Activated CD4-positive, alpha-beta T cell treated with anti-CD3 and anti-CD28 coated beads, Interleukin-2, amount 50 U/mL, for 24 hours (primary cell): ENCODE measurements at regions not wholly inside any gene's neighbourhood (a gene's known extent, or its start where the extent isn't known, plus 50 kb on each side); places are given as distances from the start of the nearest gene placed in this dataset.
A peak's percentile ranks its signal among the peaks of the same experiment; 100 is the strongest.

Source experiments
- DNase-seq, 2 donors: peaks; one replicate each; pipeline ENCODE4 v3.0.0-alpha.2; 2020; ENCODE audit warnings: low read depth in 1 of 2, low spot score in 1 of 2

- DNase-seq = no peak
Observed at GRCh38 chr11:10358696-10359095, 53.8 kb downstream of the ADM start.

- DNase-seq = no peak
Observed at GRCh38 chr11:10359171-10359570, 54.3 kb downstream of the ADM start.

- no peak for DNase-seq
Observed at GRCh38 chr11:10360835-10361234, 56.0 kb downstream of the ADM start.

GRCh38 chr11:10365045-10365444 lies 60.2 kb downstream of the ADM start:
- DNase-seq = no peak

- DNase-seq = peak; percentile 9 to 56
Observed at GRCh38 chr11:10366568-10367331, 61.9 kb downstream of the ADM start.

GRCh38 chr11:10371926-10372641 lies 67.2 kb downstream of the ADM start:
- no peak for DNase-seq

GRCh38 chr11:10373340-10373739 lies 68.5 kb downstream of the ADM start:
- DNase-seq = no peak

- DNase-seq = no peak
Observed at GRCh38 chr11:10373929-10374328, 69.1 kb downstream of the ADM start.

GRCh38 chr11:10374386-10374785 lies 69.5 kb downstream of the ADM start:
- no peak for DNase-seq

GRCh38 chr11:10375280-10375971 lies 70.6 kb downstream of the ADM start:
- no peak for DNase-seq

GRCh38 chr11:10376061-10376460 lies 71.2 kb downstream of the ADM start:
- no peak for DNase-seq

GRCh38 chr11:10377183-10377582 lies 72.3 kb downstream of the ADM start:
- no peak for DNase-seq

- no peak for DNase-seq
Observed at GRCh38 chr11:10378362-10378761, 73.5 kb downstream of the ADM start.

- no peak for DNase-seq
Observed at GRCh38 chr11:10379022-10379421, 74.1 kb downstream of the ADM start.

GRCh38 chr11:10379426-10379825 lies 74.6 kb downstream of the ADM start:
- DNase-seq = no peak

- DNase-seq = no peak
Observed at GRCh38 chr11:10379871-10380568, 75.0 kb upstream of the AMPD3 start.

- DNase-seq = no peak
Observed at GRCh38 chr11:10380921-10381320, 74.1 kb upstream of the AMPD3 start.

- no peak for DNase-seq
Observed at GRCh38 chr11:10381736-10382135, 73.3 kb upstream of the AMPD3 start.

GRCh38 chr11:10382518-10382917 lies 72.5 kb upstream of the AMPD3 start:
- DNase-seq = no peak

GRCh38 chr11:10385696-10386095 lies 69.4 kb upstream of the AMPD3 start:
- no peak for DNase-seq

GRCh38 chr11:10386361-10386760 lies 68.7 kb upstream of the AMPD3 start:
- no peak for DNase-seq

- DNase-seq = no peak
Observed at GRCh38 chr11:10386861-10387205, 68.2 kb upstream of the AMPD3 start.
